ENCODE measurements at regions not wholly inside any gene's neighbourhood (a gene's known extent, or its start where the extent isn't known, plus 50 kb on each side); places are given as distances from the start of the nearest gene placed in this dataset.
A peak's percentile ranks its signal among the peaks of the same experiment; 100 is the strongest.

GRCh38 chr3:18103591-18103990 lies 321.5 kb downstream of the SATB1 start:
- FAIRE-seq = no peak
- dilution Hi-C loops (cut with MboI; ENCODE audit: extremely low pct_ligation_motif_present, low sequenced_read_pairs) = no loop called here

GRCh38 chr3:18100121-18100520 lies 325.0 kb downstream of the SATB1 start:
- no peaks in the 10 kb centered on the region for H3K36me3 ChIP-seq (ENCODE audit: control insufficient read depth in 2 of 2, extremely low read depth in 1 of 2, insufficient read depth in 2 of 2, low read length in 2 of 2)
- no peaks in the 10 kb centered on the region for H3K27me3 ChIP-seq (ENCODE audit: control insufficient read depth, extremely low read depth, insufficient read depth, low read length)
- no peaks in the 10 kb centered on the region for H4K20me1 ChIP-seq (ENCODE audit: control insufficient read depth, extremely low read depth, insufficient read depth, low read length)
- H3K4me1 ChIP-seq (ENCODE audit: control insufficient read depth, extremely low read depth, insufficient read depth, low read length) = peaks cover 21% of the 10 kb centered on the region
- TF ChIP-seq EZH2 (IDR thresholded peaks at IDR 0.05; ENCODE audit: low read length) = no peak
- no peak for TF ChIP-seq CTCF (optimal IDR thresholded peaks at IDR 0.05 in 1 of 3, IDR thresholded peaks at IDR 0.05 in 1 of 3, conservative IDR thresholded peaks at IDR 0.05 in 1 of 3; ENCODE audit: extremely low read depth in 1 of 3, insufficient read depth in 2 of 3, low read length in 3 of 3)
- DNase-seq (ENCODE audit: low read depth, low spot score) (no peak), FAIRE-seq (no peak)
- H3K4me3 ChIP-seq (ENCODE audit: control insufficient read depth in 2 of 3, extremely low read depth in 1 of 3, insufficient read depth in 2 of 3, low read depth in 1 of 3, low read length in 3 of 3) = no peak overlapping the region
- peak overlapping the region; percentile 73 for H3K27ac ChIP-seq (ENCODE audit: control insufficient read depth, insufficient read depth, low read length)
- no peak overlapping the region for H3K9ac ChIP-seq (ENCODE audit: control insufficient read depth, extremely low read depth, insufficient read depth, low read length)
- H3K9me1 ChIP-seq (ENCODE audit: control insufficient read depth, extremely low read depth, insufficient read depth, low read length) = no peaks in the 10 kb centered on the region
- peak overlapping the region; percentile 53 for H3K4me2 ChIP-seq (ENCODE audit: control insufficient read depth, extremely low read depth, insufficient read depth, low read depth, low read length)
- dilution Hi-C loops (cut with MboI; ENCODE audit: extremely low pct_ligation_motif_present, low sequenced_read_pairs) = no loop called here
- H3K79me2 ChIP-seq (ENCODE audit: control insufficient read depth, insufficient read depth, low read length) = no peaks in the 10 kb centered on the region
- H3K9me3 ChIP-seq (ENCODE audit: control insufficient read depth, low read depth, low read length) = peaks cover 13% of the 10 kb centered on the region
- H2AFZ ChIP-seq (ENCODE audit: control insufficient read depth, low read length) = peak overlapping the region; percentile 13

More at GRCh38 chr3:18103591-18103990, 321.5 kb downstream of the SATB1 start:
- DNase-seq (ENCODE audit: low read depth, low spot score) = no peak
- no peaks in the 10 kb centered on the region for H3K9me1 ChIP-seq (ENCODE audit: control insufficient read depth, extremely low read depth, insufficient read depth, low read length)
- no peaks in the 10 kb centered on the region for H3K27me3 ChIP-seq (ENCODE audit: control insufficient read depth, extremely low read depth, insufficient read depth, low read length)
- H4K20me1 ChIP-seq (ENCODE audit: control insufficient read depth, extremely low read depth, insufficient read depth, low read length) = no peaks in the 10 kb centered on the region
- H3K36me3 ChIP-seq (ENCODE audit: control insufficient read depth in 2 of 2, extremely low read depth in 1 of 2, insufficient read depth in 2 of 2, low read length in 2 of 2) = no peaks in the 10 kb centered on the region
- H3K4me1 ChIP-seq (ENCODE audit: control insufficient read depth, extremely low read depth, insufficient read depth, low read length) = peaks cover 19% of the 10 kb centered on the region
- no peak overlapping the region for H3K4me2 ChIP-seq (ENCODE audit: control insufficient read depth, extremely low read depth, insufficient read depth, low read depth, low read length)
- H2AFZ ChIP-seq (ENCODE audit: control insufficient read depth, low read length) = no peak overlapping the region
- no peak overlapping the region for H3K9ac ChIP-seq (ENCODE audit: control insufficient read depth, extremely low read depth, insufficient read depth, low read length)
- no peaks in the 10 kb centered on the region for H3K9me3 ChIP-seq (ENCODE audit: control insufficient read depth, low read depth, low read length)
- TF ChIP-seq EZH2 (IDR thresholded peaks at IDR 0.05; ENCODE audit: low read length) = no peak
- no peak for TF ChIP-seq CTCF (optimal IDR thresholded peaks at IDR 0.05 in 1 of 3, IDR thresholded peaks at IDR 0.05 in 1 of 3, conservative IDR thresholded peaks at IDR 0.05 in 1 of 3; ENCODE audit: extremely low read depth in 1 of 3, insufficient read depth in 2 of 3, low read length in 3 of 3)
- no peak overlapping the region for H3K27ac ChIP-seq (ENCODE audit: control insufficient read depth, insufficient read depth, low read length)
- no peak overlapping the region for H3K4me3 ChIP-seq (ENCODE audit: control insufficient read depth in 2 of 3, extremely low read depth in 1 of 3, insufficient read depth in 2 of 3, low read depth in 1 of 3, low read length in 3 of 3)
- no peaks in the 10 kb centered on the region for H3K79me2 ChIP-seq (ENCODE audit: control insufficient read depth, insufficient read depth, low read length)
